Fibroblast of pulmonary artery (primary cell): ENCODE measurements at regions not wholly inside any gene's neighbourhood (a gene's known extent, or its start where the extent isn't known, plus 50 kb on each side); places are given as distances from the start of the nearest gene placed in this dataset.
A peak's percentile ranks its signal among the peaks of the same experiment; 100 is the strongest.
"Not testable (repeated sequence)": the region's sequence is repeated elsewhere in the genome, so short reads cannot be mapped to it uniquely, and the experiment has no call there.

Source experiments
- DNase-seq: peaks from one replicate; pipeline ENCODE4 v3.0.0-alpha.2; 2010; ENCODE audit warnings: low read depth
- H3K4me3 ChIP-seq: replicated peaks from 2 replicates; pipeline ENCODE4 v1.5.1; 2011; ENCODE audit warnings: low read depth, mild to moderate bottlenecking, control low read depth, low read length, moderate library complexity
- TF ChIP-seq, protein P1 (sequence below): IDR thresholded peaks from 2 replicates; pipeline ENCODE4 v1.5.1; 2011; ENCODE audit warnings: mild to moderate bottlenecking, control low read depth, low read length, inconsistent platforms; ENCODE audit errors: missing control alignments

DNA sequence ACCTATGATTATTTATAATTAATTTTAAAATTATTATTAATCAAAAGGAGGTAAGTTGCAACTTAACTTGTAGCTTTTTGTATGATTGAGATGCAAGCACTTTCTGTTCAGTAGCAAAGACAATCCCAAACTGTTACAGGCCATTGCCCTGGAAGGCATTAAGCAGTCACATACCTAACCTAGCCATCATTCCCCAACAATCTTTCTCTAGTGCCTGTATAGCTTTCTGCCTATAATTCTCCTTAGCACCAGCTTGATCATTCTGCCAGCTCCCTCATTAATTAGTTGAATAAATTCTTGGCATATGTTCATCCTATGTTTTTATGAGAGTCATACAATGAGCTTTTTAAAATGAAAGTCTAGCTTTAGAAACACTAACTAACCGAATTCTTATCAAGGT, 178.9 kb upstream of the TMEM106B start:
- TF ChIP-seq, protein P1, sequence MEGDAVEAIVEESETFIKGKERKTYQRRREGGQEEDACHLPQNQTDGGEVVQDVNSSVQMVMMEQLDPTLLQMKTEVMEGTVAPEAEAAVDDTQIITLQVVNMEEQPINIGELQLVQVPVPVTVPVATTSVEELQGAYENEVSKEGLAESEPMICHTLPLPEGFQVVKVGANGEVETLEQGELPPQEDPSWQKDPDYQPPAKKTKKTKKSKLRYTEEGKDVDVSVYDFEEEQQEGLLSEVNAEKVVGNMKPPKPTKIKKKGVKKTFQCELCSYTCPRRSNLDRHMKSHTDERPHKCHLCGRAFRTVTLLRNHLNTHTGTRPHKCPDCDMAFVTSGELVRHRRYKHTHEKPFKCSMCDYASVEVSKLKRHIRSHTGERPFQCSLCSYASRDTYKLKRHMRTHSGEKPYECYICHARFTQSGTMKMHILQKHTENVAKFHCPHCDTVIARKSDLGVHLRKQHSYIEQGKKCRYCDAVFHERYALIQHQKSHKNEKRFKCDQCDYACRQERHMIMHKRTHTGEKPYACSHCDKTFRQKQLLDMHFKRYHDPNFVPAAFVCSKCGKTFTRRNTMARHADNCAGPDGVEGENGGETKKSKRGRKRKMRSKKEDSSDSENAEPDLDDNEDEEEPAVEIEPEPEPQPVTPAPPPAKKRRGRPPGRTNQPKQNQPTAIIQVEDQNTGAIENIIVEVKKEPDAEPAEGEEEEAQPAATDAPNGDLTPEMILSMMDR, result no peak
- DNase-seq, result no peak
- no peak overlapping the region for H3K4me3 ChIP-seq

- not testable (repeated sequence) for H3K4me3 ChIP-seq
- peak; percentile 28 for DNase-seq
Observed at GRCh38 chr7:12043457-12043856, 167.6 kb upstream of the TMEM106B start.

- H3K4me3 ChIP-seq, result no peak overlapping the region
- TF ChIP-seq, protein P1, result no peak
- peak; percentile 21 for DNase-seq
Observed at GRCh38 chr7:12052211-12052610, 158.9 kb upstream of the TMEM106B start.

DNA sequence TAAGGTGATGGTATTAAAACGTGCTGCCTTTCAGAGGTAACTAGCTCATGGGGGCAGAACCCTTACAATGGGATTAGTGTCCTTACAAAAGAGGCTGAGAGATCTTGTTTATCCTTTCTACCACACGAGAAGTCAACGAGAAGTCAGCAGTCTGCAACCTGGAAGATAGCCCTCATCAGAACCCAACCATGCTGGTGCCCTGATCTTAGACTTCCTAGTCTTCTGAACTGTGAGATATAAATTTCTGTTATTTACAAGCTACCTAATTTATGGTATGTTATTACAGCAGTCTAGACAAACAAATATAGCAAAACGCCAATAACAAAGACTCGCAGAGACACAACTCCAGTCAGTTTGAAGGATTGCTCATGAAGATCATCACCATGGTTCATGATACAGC, 157.5 kb upstream of the TMEM106B start:
- H3K4me3 ChIP-seq, result no peak overlapping the region
- no peak for DNase-seq
- TF ChIP-seq, protein P1, result no peak

DNA sequence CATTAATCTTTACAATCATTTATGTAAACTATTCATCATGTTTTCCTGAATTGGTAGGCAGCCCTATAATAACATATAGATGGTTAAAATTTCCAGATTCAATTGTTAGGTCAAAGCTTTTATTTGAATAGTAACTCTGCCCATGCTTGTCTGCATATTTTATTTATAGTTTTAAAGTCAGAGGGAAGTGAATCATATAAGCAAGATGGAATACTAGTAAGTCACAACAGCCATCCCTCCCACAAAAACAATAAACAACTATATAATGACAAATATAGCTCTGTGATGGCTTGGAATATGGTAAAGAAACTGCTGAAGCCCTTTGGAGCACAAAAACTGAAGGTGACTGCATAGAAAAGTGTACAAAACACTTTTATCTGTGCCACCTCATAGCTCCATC, 156.3 kb upstream of the TMEM106B start:
- TF ChIP-seq, protein P1, result no peak
- no peak overlapping the region for H3K4me3 ChIP-seq
- no peak for DNase-seq

- TF ChIP-seq, protein P1, result no peak
- DNase-seq, result no peak
- no peak overlapping the region for H3K4me3 ChIP-seq
Observed at GRCh38 chr7:12056381-12056780, 154.7 kb upstream of the TMEM106B start.

- H3K4me3 ChIP-seq, result no peak overlapping the region
- TF ChIP-seq, protein P1, result no peak
- no peak for DNase-seq
Observed at GRCh38 chr7:12056977-12057376, 154.1 kb upstream of the TMEM106B start.

DNA sequence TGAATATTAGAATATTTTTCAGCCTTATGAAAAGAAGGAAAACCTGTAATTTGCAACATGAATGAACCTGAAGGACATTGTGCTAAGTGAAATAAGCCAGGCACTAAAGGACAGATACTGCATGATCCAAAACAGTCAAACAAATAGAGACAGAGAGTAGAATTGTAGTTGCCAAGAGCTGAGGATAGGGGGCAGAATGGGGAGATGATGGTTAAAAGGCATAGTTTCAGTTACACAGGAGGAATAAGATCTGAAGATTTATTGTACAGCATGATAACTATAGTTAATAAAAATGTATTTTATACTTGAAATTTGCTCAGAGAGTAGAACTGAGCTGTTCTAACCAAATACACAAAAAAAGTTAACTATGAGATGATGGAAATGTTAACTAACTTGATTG, 149.0 kb upstream of the TMEM106B start:
- no peak overlapping the region for H3K4me3 ChIP-seq
- TF ChIP-seq, protein P1, result peak; percentile 52
- peak; percentile 12 for DNase-seq
